Mesothelial cell of epicardium (in vitro differentiated cells): ENCODE measurements at regions not wholly inside any gene's neighbourhood (a gene's known extent, or its start where the extent isn't known, plus 50 kb on each side); places are given as distances from the start of the nearest gene placed in this dataset.

Experiments
- DNase-seq, 2 experiments: peaks; one replicate each; pipeline ENCODE4 v3.0.0; 2021; ENCODE audit warnings: low spot score in 2 of 2; ENCODE audit not compliant: unreplicated experiment in 2 of 2
- H3K27ac Mint-ChIP-seq: 2 replicates; pipeline ENCODE4 v1.8.0; 2021; ENCODE audit warnings: mixed read lengths
- H3K27me3 Mint-ChIP-seq: 2 replicates; pipeline ENCODE4 v1.8.0; 2021; ENCODE audit warnings: low read depth, mixed read lengths
- H3K36me3 Mint-ChIP-seq: 2 replicates; pipeline ENCODE4 v1.8.0; 2021; ENCODE audit warnings: mixed read lengths
- H3K4me1 Mint-ChIP-seq: 2 replicates; pipeline ENCODE4 v1.8.0; 2021; ENCODE audit warnings: mixed read lengths
- H3K4me3 Mint-ChIP-seq: 2 replicates; pipeline ENCODE4 v1.8.0; 2021; ENCODE audit warnings: mild to moderate bottlenecking, moderate library complexity, mixed read lengths
- H3K9me3 Mint-ChIP-seq: 2 replicates; pipeline ENCODE4 v1.8.0; 2021; ENCODE audit warnings: mixed read lengths
- CTCF ChIP-seq: fragments of 200-600 bp; sonication (generic); IDR thresholded peaks from one replicate; pipeline ENCODE4 v1.5.0; 2021; ENCODE audit warnings: antibody characterized with exemption; ENCODE audit not compliant: unreplicated experiment

GRCh38 chr1:95582191-95582590 lies 348.2 kb downstream of the RWDD3 start:
- no peak for DNase-seq
- Mint-ChIP-seq H3K27me3 (peaks cover 6% of the 10 kb centered on the region), H3K4me3 (no peak overlapping the region), H3K4me1 (no peaks in the 10 kb centered on the region), H3K9me3 (no peaks in the 10 kb centered on the region), H3K36me3 (no peaks in the 10 kb centered on the region), H3K27ac (no peak overlapping the region)
- no peak for TF ChIP-seq CTCF

- H3K9me3 Mint-ChIP-seq: no peaks in the 10 kb centered on the region
- peaks cover 6% of the 10 kb centered on the region for H3K27me3 Mint-ChIP-seq
- H3K4me1 Mint-ChIP-seq: no peaks in the 10 kb centered on the region
- no peak for DNase-seq
- no peak overlapping the region for H3K4me3 Mint-ChIP-seq
- no peak for TF ChIP-seq CTCF
- no peaks in the 10 kb centered on the region for H3K36me3 Mint-ChIP-seq
- H3K27ac Mint-ChIP-seq: no peak overlapping the region
Measured at GRCh38 chr1:95582746-95583145, 348.7 kb downstream of the RWDD3 start.

GRCh38 chr1:95583661-95584210 lies 349.7 kb downstream of the RWDD3 start:
- TF ChIP-seq CTCF: no peak
- H3K36me3 Mint-ChIP-seq: no peaks in the 10 kb centered on the region
- H3K9me3 Mint-ChIP-seq: peaks cover 5% of the 10 kb centered on the region
- peaks cover 4% of the 10 kb centered on the region for H3K27me3 Mint-ChIP-seq
- H3K4me3 Mint-ChIP-seq: no peak overlapping the region
- H3K27ac Mint-ChIP-seq: no peak overlapping the region
- no peaks in the 10 kb centered on the region for H3K4me1 Mint-ChIP-seq
- DNase-seq: no peak

GRCh38 chr1:95584315-95584714 lies 350.3 kb downstream of the RWDD3 start:
- Mint-ChIP-seq H3K36me3 (no peaks in the 10 kb centered on the region), H3K9me3 (peaks cover 10% of the 10 kb centered on the region), H3K27ac (no peak overlapping the region), H3K4me1 (no peaks in the 10 kb centered on the region), H3K4me3 (no peak overlapping the region), H3K27me3 (peaks cover 1% of the 10 kb centered on the region)
- no peak for DNase-seq
- no peak for TF ChIP-seq CTCF

- no peak for TF ChIP-seq CTCF
- H3K4me3 Mint-ChIP-seq: no peak overlapping the region
- peaks cover 10% of the 10 kb centered on the region for H3K9me3 Mint-ChIP-seq
- H3K4me1 Mint-ChIP-seq: peaks cover 4% of the 10 kb centered on the region
- peaks cover 15% of the 10 kb centered on the region for H3K27me3 Mint-ChIP-seq
- no peak overlapping the region for H3K27ac Mint-ChIP-seq
- DNase-seq: no peak
- no peaks in the 10 kb centered on the region for H3K36me3 Mint-ChIP-seq
Measured at GRCh38 chr1:95604771-95605170, 370.8 kb downstream of the RWDD3 start.

GRCh38 chr1:95614197-95614596 lies 380.2 kb downstream of the RWDD3 start:
- Mint-ChIP-seq H3K4me1 (no peaks in the 10 kb centered on the region), H3K9me3 (no peaks in the 10 kb centered on the region), H3K27me3 (peaks cover 5% of the 10 kb centered on the region), H3K27ac (no peak overlapping the region), H3K4me3 (no peak overlapping the region), H3K36me3 (no peaks in the 10 kb centered on the region)
- no peak for TF ChIP-seq CTCF
- DNase-seq: no peak
